ENCODE measurements at regions not wholly inside any gene's neighbourhood (a gene's known extent, or its start where the extent isn't known, plus 50 kb on each side); places are given as distances from the start of the nearest gene placed in this dataset.

- no peaks in the 10 kb centered on the region for H3K27me3 ChIP-seq (ENCODE audit: low read length)
- no peaks in the 10 kb centered on the region for H3K36me3 ChIP-seq (ENCODE audit: low read length)
- no peaks in the 10 kb centered on the region for H3K9me2 ChIP-seq (replicated peaks; ENCODE audit: insufficient read depth, low read length)
- no peaks in the 10 kb centered on the region for H4K20me1 ChIP-seq (ENCODE audit: low read depth, low read length)
- TF ChIP-seq EZH2phosphoT487 (conservative IDR thresholded peaks at IDR 0.05; ENCODE audit: low read length) = no peak
- TF ChIP-seq CTCF (IDR thresholded peaks at IDR 0.05; ENCODE audit: insufficient read depth, low read length, poor library complexity, severe bottlenecking) = no peak
- no peaks in the 10 kb centered on the region for H3F3A ChIP-seq (ENCODE audit: insufficient read depth)
- no peak overlapping the region for H3K9ac ChIP-seq (ENCODE audit: low read length)
- H3K4me3 ChIP-seq (ENCODE audit: insufficient read depth, low read length, poor library complexity, severe bottlenecking) = no peak overlapping the region
- H3K9me3 ChIP-seq (ENCODE audit: insufficient read depth, low read length) = no peaks in the 10 kb centered on the region
- H3K79me2 ChIP-seq (ENCODE audit: insufficient read depth, low read length) = no peaks in the 10 kb centered on the region
- no peak overlapping the region for H2AFZ ChIP-seq (ENCODE audit: low read depth, low read length, severe bottlenecking)
- H3K4me2 ChIP-seq (ENCODE audit: low read depth, low read length, poor library complexity, severe bottlenecking) = no peak overlapping the region
- H3K27ac ChIP-seq (ENCODE audit: low read depth, low read length) = no peak overlapping the region
These were observed 484.1 kb downstream of the RMST start for GRCh38 chr12:97946701-97947100.

- TF ChIP-seq EZH2phosphoT487 (conservative IDR thresholded peaks at IDR 0.05; ENCODE audit: low read length) = no peak
- TF ChIP-seq CTCF (IDR thresholded peaks at IDR 0.05; ENCODE audit: insufficient read depth, low read length, poor library complexity, severe bottlenecking) = no peak
- no peaks in the 10 kb centered on the region for H3K9me2 ChIP-seq (replicated peaks; ENCODE audit: insufficient read depth, low read length)
- no peaks in the 10 kb centered on the region for H4K20me1 ChIP-seq (ENCODE audit: low read depth, low read length)
- H3K36me3 ChIP-seq (ENCODE audit: low read length) = no peaks in the 10 kb centered on the region
- no peak overlapping the region for H2AFZ ChIP-seq (ENCODE audit: low read depth, low read length, severe bottlenecking)
- H3K9me3 ChIP-seq (ENCODE audit: insufficient read depth, low read length) = no peaks in the 10 kb centered on the region
- H3K79me2 ChIP-seq (ENCODE audit: insufficient read depth, low read length) = no peaks in the 10 kb centered on the region
- H3K9ac ChIP-seq (ENCODE audit: low read length) = no peak overlapping the region
- no peak overlapping the region for H3K4me2 ChIP-seq (ENCODE audit: low read depth, low read length, poor library complexity, severe bottlenecking)
- no peak overlapping the region for H3K4me3 ChIP-seq (ENCODE audit: insufficient read depth, low read length, poor library complexity, severe bottlenecking)
- no peaks in the 10 kb centered on the region for H3F3A ChIP-seq (ENCODE audit: insufficient read depth)
- no peak overlapping the region for H3K27ac ChIP-seq (ENCODE audit: low read depth, low read length)
- no peaks in the 10 kb centered on the region for H3K27me3 ChIP-seq (ENCODE audit: low read length)
These were observed 486.0 kb downstream of the RMST start for GRCh38 chr12:97948591-97948990.

GRCh38 chr12:97951239-97951638 lies 488.6 kb downstream of the RMST start:
- Histone ChIP-seq H3K9me2 (replicated peaks; ENCODE audit: insufficient read depth, low read length) (no peaks in the 10 kb centered on the region; the same call in 1 of the 2 replicates), H4K20me1 (ENCODE audit: low read depth, low read length) (no peaks in the 10 kb centered on the region), H3K9me3 (ENCODE audit: insufficient read depth, low read length) (no peaks in the 10 kb centered on the region), H3K36me3 (ENCODE audit: low read length) (no peaks in the 10 kb centered on the region), H2AFZ (ENCODE audit: low read depth, low read length, severe bottlenecking) (no peak overlapping the region), H3K27me3 (ENCODE audit: low read length) (no peaks in the 10 kb centered on the region), H3F3A (ENCODE audit: insufficient read depth) (no peaks in the 10 kb centered on the region), H3K9ac (ENCODE audit: low read length) (no peak overlapping the region), H3K4me3 (ENCODE audit: insufficient read depth, low read length, poor library complexity, severe bottlenecking) (no peak overlapping the region), H3K4me2 (ENCODE audit: low read depth, low read length, poor library complexity, severe bottlenecking) (no peak overlapping the region), H3K27ac (ENCODE audit: low read depth, low read length) (no peak overlapping the region), H3K79me2 (ENCODE audit: insufficient read depth, low read length) (no peaks in the 10 kb centered on the region)
- no peak for TF ChIP-seq EZH2phosphoT487 (conservative IDR thresholded peaks at IDR 0.05; ENCODE audit: low read length)
- TF ChIP-seq CTCF (IDR thresholded peaks at IDR 0.05; ENCODE audit: insufficient read depth, low read length, poor library complexity, severe bottlenecking) = no peak
